NCI-H510A (cell line): ENCODE measurements at regions not wholly inside any gene's neighbourhood (a gene's known extent, or its start where the extent isn't known, plus 50 kb on each side); places are given as distances from the start of the nearest gene placed in this dataset.
"Not testable (repeated sequence)": the region's sequence is repeated elsewhere in the genome, so short reads cannot be mapped to it uniquely, and the experiment has no call there.

ENCODE experiments used
- DNase-seq: peaks from one replicate; lab custom pipeline; 2025; lab: John Stamatoyannopoulos, UW

DNA sequence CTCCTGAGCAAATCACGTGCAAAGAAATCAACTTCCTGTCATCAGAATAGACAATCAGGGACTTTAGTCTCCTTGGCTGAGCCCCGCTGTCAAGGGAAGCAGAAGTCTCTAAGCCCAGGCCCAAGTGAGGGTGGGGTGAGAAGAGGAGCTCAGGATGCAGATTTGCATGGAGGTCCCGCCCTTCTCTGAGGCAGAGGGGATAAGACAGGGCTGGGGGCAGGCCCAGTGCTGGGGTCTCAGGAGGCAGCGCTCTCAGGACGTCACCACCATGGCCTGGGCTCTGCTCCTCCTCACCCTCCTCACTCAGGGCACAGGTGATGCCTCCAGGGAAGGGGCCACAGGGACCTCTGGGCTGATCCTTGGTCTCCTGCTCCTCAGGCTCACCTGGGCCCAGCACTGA lies 65.1 kb upstream of the IGLL5 start:
- not testable (repeated sequence) for DNase-seq

DNA sequence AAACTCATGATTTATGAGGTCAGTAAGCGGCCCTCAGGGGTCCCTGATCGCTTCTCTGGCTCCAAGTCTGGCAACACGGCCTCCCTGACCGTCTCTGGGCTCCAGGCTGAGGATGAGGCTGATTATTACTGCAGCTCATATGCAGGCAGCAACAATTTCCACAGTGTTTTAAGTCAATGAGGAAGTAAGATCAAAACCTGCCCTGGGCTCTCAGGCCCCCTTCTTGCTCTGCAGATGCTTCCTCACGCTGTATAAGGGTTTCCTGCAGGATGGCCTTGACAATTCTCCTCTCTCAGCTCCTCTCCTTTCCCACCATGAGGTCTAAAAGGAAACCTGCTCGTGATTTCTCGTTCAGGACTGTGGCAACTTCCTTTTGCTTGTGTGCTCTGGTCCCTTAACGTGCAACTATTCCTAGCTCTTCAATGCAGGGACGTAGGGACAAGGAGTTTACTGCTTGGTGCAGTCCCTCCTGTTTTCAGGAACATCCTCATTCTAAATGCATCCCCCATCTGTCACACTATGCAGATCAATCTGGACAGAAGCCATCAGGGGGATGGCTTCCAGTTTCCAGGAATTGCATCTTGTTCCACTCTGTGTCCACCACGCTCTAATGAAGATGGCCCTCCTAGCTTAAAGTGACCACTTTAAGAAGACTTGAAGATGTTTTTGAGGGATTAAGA lies 64.3 kb upstream of the IGLL5 start:
- no peak for DNase-seq

DNA sequence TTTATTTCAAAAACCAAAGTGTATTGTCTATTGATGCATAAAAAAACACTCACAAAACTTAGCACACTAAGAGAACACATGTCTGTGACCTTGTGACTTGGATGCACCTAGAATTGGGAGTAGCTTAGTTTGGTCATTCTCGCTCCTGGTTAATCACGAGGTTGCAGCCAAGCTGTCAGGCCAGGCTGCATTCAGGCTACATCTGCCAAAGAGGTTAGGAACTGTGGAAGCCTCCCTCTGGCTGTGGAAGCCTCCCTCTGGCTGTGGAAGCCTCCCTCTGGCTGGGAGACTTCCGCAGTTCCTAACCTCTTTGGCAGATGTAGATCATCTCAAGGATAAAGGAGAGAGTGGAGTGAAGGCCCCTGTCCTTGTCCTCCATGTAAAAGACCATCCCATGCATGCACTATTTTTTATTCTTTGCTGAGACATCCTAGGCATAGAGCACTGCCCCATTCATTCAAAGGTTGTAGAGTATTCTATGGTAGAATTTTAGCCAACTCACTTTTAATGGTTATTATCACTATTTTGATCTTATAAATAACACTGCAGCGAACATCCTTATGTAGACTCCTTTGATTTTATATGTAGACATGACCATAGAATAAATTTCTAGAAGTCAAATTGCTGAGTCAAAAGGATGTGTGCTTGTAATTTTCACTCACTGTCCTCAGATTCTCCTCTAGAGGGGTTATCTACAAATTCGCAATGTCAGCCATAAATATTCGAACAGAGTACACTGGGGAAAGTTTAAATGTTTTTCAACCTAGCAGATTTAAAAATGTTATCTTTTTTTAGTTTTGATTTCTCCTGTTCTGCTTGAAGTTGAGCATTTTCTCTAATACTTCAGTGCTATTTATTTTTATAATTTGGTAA lies 63.0 kb upstream of the IGLL5 start:
- no peak for DNase-seq

DNA sequence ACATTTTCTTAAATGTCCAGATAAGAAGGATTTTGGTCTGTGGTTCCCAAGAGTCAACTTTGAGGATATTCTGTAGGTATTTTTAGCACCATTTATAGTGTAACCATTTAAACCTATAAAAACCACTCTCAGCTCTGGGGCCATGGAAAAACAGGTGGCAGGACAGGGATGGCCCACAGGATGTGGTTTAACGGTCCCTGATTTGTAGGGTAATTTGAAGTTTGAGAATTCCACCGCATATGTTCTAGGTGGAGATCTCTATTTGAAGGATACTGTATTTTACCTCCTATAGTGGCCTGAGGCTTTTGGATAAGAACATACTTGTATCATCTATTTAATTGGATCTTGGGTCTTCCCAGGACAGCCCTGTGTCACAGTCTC lies 62.4 kb upstream of the IGLL5 start:
- DNase-seq: no peak

DNA sequence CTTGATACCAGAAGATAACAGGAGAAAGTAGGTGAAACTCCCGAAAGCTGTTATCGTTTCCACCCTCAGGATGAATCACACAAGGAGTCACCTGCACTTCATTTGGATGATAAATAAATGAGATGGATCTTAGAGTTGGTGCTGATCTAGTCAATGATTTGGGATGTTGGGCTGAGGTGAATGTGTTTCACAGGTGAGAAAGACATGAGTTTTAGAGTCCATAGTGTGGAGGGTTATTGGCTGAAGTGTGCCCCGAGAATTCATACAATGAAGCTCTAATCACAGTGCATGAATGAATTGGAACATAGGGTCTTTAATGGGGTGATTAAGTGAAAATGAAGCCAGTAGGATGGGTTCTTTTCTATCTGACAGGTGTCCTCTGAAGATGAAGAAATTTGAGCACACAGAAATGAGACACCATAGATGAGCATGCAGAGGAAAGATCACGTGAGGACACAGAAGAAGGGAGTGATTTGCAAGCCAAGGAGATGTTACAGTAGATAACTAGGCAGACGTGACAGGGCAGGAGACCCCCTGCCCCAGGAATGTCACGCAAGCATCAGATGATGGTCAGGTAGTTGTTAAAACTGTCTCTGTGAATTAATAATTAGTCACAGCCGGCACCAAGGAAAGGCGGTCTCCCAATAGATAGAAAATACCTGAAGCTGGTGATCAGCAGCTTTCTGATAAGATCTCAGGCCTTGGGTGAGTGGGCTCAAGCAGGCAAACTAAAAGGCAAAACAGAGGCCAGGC lies 60.3 kb upstream of the IGLL5 start:
- no peak for DNase-seq

DNA sequence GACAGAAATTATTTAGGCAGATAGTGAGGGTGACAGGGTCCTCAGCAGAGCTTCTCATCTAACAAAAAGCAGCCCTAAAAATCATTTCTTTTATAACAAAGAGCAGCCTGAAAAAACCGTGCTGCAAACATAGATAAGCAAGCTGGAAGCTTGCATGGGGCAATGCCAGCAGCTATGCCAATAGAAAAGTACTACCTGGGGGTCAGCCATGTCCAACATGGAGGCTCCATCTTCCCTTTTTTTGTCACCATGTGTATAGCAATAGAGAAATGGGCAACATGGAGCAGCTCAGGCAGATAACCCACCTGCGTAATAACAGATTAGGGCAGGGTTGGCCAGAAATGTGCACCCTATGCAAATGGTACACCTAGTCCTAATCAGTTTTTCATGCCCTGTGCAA lies 57.4 kb upstream of the IGLL5 start:
- DNase-seq: no peak

DNA sequence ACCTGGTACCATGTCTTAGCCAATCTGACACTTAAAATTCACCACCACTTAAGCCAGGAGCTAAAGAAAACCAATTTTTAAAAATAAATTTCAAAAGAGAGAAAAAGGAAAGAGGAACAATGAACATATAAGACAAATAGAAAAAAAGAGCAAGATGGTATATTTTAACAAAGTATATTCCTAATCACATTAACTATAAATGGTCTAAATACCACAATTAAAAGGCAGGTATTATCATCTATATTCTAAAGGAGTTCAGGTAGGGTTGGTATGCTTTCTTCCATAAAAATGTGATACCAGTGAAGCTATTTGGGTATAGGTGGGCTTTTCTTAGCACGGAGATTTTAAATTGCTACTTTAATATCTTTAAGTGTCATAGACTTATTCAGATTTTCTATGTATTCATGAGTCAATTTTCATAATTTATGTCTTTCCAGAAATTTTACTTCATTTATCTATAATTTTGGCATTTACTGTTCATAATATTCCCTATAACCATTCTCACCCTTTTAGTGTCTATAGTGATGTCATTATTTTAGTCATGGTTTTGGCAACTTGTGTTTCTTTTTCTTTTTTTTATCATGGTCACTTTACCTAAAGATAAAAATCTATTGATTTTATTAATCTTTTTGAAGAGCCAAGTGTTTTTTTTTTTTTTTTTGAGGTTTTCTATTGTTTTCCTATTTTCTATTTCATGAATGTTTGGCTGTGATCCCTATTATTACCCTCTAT lies 56.5 kb upstream of the IGLL5 start:
- no peak for DNase-seq

DNA sequence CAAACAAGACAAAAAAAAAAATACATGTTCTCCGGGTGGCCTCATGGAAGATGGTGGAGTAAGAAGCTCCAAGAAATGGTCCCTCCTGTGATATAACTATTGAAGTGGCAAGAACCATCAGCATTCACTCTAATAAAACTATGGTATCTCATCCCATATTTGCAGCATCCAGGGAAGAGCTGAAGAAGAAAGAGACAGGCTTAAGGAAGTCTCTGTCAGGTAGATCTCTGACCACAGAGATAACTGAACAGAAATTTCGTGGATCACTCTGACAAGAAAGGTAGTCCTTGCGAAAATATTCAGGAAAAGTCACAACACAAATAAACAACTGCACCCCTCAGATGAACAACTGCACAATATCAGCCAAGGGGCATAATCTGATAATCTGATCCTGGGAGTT lies 54.6 kb upstream of the IGLL5 start:
- no peak for DNase-seq

DNA sequence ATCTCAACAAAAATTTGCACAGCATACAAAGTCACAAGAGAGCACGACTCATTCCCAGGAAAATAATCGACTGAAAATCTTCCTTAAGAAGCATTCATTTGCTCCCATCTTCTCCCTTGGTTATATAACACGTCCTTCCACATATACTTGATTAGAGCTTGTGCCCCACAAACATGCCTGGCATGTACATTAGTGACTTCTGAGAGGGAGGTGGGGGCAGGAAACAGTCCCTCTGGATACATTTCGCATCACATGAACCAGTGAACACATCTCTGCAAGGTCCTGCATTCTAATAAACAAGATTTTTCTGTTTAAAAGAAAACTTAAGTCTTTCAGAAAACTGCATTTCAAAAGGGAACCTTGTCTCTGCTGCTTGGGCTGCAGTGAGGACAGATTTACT lies 54.1 kb upstream of the IGLL5 start:
- DNase-seq: no peak

DNA sequence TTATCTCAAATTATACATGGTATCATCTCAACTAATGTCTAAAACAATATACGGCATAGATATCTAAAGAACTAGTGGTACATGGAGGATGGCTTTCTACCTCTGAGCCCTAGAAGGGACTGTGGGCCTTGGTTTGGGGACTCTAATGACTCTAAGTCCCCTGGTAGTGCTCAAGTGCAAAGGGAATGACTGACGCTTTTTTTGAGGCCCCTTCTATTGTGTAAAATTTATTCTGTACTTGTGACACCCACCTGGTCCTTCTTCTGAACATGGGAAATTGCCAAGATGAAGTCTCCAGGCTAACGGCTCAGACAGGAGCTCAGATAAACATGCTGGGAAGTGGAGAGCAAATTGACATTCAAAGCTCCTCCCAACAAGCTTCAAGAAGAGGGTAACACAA lies 53.4 kb upstream of the IGLL5 start:
- no peak for DNase-seq

DNA sequence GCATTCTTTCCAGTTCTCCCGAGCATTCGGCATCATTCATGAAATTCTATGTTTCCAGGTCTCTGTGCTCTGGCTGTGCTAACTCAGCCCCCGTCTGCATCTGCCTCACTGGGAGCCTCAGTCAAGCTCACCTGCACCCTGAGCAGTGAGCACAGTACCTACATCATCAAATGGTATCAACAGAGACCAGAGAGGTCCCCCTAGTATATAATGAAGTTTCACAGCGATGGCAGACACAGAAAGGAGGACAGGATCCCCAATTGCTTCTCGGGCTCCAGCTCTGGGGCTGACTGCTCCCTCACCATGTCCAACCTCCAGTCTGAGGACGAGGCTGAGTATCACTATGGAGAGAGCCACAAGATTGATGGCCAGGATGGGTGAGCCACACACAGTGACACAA lies 52.8 kb upstream of the IGLL5 start:
- DNase-seq: no peak

DNA sequence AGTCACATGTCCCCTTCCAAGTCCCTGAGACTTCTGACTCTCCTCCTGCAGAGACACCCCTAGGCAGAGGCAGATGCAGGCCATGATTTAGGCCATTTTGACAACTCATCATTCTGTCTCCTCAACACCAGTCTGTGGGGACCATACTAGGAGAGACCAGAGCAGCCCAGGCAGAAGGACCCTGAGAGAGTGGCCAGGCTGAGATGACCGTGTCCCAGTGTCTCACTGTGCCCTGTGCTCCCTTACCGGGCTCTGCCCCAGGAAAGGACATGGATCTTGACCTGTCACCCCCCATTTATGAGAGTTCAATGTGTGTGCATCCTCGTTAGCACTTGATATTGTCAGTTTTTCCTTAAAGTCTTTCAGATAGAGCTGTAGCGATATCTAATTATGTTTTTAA lies 52.4 kb upstream of the IGLL5 start:
- DNase-seq: no peak

DNA sequence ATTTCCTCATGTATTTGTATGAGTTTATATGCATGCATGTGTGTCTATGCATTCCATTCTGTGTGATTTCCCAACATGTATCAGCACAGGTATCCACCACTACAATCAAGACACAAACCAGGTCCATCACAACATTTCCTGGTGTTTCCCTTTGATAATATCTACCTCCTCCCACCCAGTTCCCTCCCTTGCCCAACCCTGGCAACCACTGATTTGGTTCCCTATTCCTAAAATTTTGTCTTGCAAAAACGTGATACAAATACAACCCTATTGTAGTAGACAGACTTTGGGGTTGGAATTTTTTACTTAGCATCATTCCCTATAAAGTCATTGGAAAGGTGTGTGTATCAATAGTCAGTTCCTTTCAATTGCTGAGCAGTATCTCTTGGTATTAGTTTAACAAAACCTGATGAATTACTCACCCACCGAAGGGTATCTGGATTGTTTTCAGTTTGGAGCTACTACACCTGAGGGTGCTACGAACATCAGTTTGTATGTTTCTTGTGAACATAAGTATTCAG lies 51.8 kb upstream of the IGLL5 start:
- no peak for DNase-seq

DNA sequence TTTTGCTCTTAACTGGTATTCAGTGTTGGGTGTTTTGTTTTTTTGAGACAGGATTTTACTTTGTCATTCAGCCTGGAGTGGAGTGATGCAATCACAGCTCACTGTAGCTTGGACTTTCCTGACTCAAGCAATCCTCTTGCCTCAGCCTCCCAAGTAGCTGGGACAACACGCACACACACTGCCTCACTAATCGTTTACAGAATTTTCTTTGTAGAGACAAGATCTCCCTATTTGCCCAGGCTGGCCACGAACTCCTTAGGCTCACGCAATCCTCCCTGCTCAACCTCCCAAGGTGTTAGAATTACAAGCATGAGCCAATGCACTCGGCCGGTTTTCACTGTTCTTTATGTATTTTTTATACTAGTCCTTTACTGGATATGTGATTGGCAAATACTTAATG lies 51.0 kb upstream of the IGLL5 start:
- DNase-seq: no peak
